NCI-H510A (cell line): ENCODE measurements at regions not wholly inside any gene's neighbourhood (a gene's known extent, or its start where the extent isn't known, plus 50 kb on each side); places are given as distances from the start of the nearest gene placed in this dataset.
"Not testable (repeated sequence)": the region's sequence is repeated elsewhere in the genome, so short reads cannot be mapped to it uniquely, and the experiment has no call there.

ENCODE experiments used
- DNase-seq: peaks from one replicate; lab custom pipeline; 2025; lab: John Stamatoyannopoulos, UW

DNA sequence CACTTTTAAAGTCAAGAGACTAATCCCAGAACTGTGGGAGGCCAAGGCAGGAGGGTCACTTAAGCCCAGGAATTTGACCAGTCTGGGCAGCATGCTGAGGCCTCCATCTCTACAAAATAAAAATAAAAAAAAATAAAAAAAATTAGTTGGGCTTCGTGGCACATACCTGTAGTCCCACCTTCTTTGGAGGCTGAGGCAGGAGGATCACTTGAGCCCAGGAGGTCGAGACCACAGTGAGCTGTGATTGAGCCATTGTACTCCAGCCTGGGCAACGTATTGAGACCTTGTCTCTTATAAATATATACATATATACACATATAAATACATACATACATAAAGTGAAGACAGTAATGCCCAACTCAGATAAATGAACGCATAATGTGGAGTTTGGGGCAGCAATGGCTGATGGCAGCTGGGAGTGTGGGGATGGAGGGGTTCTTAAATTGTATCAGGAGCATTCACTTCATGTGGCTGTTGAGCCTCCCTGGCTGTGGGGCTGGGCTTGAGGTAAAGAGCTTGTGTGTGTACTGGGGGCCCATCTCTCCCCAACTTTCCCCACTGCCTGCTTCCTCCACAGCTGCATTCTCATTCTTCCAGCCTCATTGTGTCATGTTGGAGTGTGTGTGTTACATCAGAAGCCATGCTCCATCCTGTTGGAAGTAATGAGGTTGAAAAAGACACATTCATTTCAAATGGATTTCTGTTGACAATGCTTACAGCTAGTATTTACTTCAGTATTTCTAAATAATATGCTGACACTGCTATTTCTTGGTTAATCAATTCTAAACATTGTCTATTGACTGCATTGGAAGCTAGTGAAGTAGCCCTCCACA is 96.5 kb upstream of the HS6ST1 start:
- no peak for DNase-seq

DNA sequence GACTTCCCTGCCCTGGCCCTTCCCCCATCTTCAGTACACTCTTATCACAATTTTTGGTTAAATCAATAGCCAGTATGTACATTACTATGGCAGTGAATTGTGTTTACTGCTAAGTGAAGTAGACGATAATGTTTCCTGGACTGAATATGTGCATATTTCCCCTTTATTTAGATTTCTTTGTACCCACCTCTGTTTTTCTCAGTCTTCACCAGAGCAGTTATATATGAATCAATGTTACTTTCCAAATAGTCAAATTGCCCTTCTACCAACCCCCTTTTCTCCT is 97.1 kb upstream of the HS6ST1 start:
- DNase-seq, result no peak

DNA sequence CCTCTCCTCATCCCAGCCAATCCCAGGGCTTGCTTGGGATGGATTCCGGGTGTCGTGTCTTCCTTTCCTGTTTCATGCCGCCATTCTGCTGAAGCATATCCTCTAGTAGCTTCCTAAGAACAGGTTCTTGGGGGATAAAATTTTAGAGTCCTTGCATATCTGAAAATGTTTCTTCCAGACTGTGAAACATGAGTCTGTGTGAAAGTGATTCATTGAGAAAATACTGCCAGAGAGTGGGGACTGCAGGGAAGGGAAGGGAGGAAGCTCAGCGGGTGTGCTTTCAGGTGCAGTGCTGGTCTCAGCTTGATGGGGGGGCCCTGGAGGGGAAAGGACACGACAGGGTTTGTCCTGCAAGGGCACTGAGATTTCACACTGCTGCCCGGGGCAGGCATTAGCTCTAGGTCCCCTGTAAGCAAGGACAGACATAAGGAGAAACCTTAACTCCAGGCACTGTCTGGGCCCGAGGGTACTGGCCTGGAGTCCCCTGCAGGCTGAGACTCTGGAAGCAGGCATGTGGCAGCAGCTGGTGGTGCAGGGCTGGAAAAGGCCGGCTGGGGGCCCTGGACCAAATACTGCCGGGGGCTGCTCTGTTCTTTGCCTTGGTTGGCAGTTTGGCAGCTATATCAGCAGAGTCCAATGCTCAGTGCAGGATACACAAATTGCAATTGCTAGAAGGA is 97.6 kb upstream of the HS6ST1 start:
- no peak for DNase-seq

DNA sequence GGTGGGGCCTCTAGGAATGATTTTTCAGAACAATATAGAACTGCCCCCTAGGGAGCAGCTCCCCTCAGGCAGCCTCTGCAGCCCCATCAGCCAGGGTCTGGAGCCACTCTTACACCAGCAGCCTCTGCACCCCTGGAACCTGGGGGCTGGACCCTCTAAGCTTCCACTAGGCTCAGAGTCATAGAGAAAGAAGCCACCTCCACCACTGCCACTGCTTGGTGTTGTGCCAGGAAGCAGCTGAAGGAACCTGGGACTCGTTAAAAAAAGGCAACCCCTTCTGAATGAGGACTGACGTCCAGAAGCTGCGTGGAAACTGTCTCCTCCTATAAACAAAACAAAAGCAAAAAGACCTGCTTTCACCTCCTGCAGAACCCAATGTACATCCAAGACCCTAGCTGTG is 98.1 kb upstream of the HS6ST1 start:
- DNase-seq, result no peak

DNA sequence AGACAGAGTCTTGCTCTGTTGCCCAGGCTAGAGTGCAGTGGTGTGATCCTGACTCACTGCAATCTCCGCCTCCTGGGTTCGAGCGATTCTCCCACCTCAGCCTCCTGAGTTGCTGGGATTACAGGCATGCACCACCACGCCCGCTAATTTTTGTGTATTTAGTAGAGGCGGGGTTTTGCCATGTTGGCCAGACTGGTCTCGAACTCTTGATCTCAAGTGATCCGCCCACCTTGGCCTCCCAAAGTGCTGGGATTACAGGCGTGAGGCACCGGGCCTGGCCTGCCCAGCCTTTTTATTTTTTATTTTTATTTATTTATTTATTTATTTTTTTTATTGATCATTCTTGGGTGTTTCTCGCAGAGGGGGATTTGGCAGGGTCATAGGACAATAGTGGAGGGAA is 98.6 kb upstream of the HS6ST1 start:
- not testable (repeated sequence) for DNase-seq

DNA sequence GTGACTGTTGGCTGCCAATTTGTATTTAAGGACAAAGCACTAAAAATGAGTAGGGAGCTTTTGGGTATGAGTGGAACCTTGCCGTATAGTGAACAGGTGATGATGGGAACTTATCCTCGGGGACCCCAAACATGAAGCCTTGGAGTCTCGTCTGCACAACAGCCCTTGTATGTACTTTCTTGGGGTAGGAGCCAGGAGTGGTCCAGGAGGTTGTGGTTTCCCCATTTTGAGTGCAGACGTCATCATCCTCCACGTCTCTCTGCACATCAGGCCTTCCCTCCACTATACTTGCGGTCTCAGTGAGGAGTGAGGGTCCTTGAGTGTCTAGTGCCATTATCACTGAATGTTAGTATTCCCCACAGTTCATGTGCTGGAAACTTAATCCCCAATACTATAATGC is 101.5 kb upstream of the HS6ST1 start:
- no peak for DNase-seq

DNA sequence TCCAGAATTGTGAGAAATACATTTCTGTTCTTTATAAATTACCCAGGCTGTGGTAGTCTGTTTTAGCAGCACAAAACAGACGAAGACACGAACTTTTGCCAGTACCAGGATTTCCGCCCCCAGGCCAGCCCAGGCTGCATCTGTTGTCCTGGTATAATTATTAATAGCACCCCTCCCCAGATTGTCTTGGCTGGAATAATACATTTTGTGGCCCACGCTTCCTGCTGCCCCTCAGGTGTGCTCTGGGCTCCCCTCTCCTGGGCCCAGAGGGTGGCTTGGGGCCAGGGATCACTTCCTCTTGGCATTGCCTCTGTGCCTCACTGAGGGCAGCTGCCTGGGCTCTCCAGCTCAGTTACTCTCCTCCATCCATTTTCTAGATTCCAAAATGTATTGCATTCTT is 102.1 kb upstream of the HS6ST1 start:
- no peak for DNase-seq

DNA sequence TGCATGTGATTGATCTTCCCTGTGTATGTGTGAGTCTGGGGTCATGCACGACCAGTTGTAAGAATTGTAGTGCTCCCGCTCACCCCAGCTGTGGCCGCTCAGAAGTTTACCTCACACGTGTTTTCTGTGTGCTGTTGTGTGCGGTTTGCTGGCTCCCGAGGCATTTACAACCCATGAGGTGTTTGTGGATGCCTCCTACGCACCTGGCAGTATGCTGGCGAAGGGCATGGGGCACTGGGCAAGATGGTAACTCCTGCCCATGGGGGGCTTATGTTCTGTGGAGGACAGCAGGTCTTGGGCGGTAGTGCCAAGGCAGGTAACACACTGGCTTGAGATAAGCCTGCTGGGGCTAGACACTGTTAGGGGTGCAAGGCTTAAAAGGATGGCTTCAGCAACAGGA is 102.6 kb upstream of the HS6ST1 start:
- DNase-seq, result no peak

DNA sequence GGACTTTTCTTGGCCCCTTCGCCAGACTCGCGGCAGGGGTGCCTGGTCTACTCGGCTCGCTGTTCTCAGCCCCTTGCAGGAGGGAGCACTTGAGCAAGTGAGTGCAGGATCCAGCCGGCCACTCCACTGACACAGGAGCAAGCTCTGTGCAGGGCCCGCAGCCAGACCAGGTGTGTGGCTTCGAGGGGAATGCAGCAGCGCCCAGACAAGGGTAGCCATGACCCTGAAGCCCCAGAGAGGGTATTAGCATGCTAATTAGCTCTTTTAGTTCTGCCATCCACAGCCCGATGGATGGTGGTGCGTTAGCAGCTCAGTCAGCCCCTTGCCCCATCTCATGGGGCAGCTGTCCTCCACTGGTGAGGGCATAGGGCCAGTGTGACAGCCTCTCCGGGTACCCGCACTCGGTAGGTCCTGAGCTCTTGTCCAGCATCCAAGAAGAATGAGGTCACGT is 103.2 kb upstream of the HS6ST1 start:
- DNase-seq, result no peak

DNA sequence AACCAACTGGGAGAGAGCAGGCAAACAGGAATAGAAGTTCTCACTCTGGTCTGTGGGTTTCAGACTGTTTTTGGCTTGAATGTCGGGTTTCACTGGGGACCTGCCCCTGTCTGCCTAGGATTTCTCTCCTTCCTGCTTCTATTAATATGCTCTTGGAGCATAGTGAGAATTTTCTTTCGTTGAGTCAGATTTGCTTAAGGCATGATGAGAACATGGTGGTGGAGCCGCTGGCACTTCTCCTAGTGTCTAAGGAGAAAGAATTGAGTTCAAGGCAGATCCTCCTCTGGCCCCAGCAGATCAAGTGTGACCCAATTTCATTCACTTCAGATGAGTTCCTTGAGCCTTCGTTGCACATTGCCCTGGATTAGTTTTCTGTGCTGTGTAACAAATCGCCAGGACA is 103.9 kb upstream of the HS6ST1 start:
- DNase-seq, result no peak

DNA sequence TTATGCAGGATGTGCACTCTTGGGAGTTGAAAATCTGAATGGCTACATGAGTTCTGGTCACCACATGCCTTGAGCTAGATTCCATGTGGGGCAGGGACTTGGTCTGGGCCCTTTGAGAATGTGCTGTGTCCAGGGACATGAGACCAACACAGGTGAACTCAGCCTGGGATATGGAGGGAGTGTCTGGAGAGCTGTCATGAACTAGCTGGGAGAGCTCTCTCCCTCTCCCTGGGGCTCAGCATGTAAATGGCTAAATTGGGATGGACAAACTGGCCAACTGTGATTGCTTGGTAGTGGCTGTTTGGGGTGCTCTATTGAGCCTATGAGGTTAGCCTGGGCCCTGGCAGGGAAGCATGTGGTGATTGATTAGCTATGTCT is 105.1 kb upstream of the HS6ST1 start:
- no peak for DNase-seq

DNA sequence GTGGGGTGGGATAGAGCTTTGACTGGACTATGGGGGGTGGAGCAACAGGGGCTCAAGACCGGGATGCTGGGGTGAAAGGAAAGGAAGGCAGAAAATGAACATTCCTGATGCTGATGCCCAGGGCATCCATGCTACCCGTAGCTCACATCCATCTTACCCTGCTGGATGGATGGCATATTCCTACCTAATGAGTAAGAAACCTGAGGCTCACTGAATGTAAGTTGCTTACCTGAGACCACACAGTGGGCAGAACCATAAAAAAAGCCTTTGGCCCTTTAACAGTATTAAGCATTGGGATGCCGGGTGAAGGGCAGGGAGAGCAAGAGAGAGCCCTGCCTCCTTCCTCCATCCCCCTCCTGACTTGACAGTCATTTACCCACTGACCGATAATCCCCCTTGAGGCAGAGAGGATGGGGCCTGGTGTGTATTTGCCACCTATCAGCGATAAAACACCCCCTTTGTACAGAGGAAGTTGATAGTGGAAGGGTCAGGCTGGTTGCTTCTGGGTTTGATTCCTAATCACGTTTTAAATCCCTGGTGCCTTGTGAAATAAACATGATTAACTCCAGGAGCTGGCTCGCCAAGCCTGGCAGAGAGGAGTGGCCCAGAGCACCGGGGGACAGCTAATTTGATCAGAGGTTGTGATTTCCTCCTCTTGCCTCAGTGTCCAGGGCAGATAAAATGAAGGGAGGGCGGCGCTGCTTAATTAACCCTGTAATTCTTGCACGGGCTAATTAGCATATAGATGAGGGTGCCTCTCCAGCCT is 105.9 kb upstream of the HS6ST1 start:
- DNase-seq, result no peak

DNA sequence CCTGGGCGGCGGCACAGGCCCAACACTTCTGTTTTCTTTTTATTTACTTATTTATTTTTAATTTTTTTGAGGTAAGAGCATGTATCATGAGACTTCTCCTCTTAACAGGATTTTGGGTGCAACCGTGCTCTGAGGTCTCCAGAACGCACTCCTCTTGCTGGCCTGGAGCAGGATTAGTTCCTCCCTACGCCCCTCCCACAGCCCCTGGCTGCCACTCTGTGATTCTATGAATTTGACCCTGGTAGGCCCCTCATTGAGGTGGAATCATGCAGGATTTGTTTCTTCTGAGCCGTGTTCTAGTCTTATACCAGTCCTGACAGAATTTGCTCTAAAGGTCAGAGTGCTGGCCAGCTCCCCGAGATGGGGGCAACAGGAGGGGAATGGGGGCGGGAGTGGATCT is 106.5 kb upstream of the HS6ST1 start:
- no peak for DNase-seq

DNA sequence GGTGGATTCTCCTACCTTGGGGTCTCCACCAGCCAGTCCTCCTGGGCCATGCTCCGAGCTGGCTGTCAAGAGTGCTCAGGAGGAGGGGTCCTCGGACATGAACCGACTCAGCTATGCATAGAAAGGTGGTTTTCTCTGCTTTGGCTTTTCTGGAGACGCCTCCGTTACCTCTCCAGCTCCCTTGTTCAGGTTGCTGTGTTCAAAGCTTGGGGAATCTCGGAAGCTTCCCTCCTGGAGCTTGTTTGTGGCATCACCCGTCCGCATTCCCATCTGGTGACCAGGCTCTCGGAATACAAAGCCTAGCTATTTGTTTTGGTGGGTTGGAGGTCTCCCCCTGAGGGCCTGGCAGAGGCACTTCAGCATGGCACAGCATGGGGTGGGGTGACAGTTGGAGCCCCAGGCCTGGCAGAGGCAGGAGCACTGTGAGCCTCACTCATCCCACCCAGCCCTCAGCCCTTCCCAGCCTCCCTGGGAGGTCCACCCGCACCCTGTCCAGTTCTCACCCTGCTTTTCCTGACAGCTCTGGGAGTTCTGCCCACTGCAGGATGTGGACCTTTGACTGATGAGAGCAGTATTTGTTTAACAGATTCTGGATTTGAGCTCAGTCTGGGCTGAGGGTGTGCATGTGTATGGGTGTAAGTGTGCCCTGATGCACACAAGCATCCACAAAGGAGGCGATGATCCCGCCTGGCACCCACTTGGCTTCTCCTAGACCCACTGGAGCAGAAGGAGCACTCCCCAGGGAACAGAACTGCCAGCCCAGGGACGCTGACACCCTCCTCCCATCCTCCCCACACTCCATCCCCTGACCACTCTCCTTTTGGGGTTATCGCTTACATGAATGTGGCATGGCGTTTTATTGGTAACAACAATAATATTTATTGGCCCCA is 107.3 kb upstream of the HS6ST1 start:
- DNase-seq, result no peak

DNA sequence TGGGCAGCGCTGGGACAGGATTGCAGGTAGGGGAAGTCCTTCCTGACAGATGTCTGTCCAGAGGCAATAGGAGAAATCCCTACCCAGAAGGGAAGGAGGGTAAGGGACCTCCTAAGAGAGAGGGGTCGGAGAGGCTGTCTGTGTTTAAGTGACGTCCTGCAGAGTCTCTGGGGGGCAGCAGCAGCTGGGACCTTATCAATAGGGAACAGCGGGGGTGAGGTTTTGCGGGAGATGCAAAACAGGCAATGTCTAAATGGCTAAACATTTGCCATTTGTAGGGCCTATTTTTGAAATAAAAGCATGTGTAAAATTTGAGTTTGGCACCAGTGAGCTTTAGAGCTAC is 108.7 kb upstream of the HS6ST1 start:
- no peak for DNase-seq

DNA sequence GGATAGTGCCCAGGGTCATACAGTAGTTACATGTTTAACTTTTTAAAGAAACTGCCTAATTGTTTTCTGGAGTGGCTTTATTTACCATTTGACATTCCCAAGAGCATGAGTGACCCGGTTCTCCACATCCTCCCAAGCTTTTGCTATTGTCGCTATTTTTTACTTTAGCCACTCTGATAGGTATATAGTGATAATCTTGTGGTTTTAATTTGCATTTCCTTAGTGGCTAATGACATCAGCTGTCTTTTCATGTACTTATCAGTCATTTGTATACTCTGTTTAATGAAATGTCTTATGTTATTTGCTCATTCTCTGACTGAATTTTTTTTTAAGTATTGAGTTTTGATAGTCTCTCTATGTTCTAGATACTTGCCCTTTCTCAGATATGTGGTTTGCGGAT is 109.7 kb upstream of the HS6ST1 start:
- DNase-seq, result no peak

DNA sequence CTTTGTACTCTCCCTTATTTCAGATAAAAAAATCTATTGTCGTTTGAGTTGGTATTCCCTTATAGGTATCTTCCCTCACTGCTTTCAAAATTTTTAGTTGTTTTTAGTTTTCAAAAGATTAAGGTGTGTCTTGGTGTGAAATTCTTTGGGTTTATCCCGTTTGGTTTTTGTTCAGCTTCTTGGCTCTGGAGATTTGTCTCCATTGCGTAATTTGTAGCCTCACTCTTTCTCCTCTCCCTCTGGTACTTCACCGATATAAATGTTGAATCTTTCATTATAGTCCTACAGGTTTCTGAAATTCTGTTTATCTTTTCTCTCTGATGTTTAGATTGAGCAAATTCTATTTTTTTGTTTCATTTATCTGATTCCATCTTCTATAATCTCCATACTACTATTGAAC is 113.8 kb upstream of the HS6ST1 start:
- no peak for DNase-seq

DNA sequence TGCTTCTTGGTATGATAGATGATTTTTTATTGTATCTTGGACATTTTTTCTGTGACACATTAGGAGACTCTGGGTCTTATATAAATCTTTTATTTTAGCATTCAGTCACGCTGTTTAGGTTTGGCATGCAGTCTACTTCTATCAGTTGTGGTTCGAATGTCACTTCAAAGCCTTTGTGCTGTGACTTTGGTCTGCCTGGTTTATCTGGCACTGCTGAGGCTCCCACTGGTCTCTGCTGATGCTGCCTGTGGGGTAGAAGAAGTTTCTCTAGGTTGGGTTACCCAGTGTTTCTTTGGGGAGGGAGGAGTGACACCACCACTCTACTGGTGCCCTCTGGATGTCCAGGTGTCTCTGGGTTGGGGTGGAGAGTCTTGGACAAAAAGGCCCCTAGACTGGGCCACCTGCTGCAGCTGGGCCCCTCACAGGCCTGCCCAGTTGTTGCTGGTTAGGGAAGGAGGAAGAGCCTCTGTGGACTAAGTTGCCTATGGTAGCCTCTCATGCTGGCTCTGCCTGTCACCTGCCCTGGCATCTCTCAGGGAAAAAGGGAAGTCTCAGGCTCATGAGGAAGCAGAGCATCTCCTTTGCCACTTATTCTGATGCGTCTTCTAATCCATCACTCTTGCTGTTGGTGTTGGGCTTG is 115.4 kb upstream of the HS6ST1 start:
- DNase-seq, result no peak

DNA sequence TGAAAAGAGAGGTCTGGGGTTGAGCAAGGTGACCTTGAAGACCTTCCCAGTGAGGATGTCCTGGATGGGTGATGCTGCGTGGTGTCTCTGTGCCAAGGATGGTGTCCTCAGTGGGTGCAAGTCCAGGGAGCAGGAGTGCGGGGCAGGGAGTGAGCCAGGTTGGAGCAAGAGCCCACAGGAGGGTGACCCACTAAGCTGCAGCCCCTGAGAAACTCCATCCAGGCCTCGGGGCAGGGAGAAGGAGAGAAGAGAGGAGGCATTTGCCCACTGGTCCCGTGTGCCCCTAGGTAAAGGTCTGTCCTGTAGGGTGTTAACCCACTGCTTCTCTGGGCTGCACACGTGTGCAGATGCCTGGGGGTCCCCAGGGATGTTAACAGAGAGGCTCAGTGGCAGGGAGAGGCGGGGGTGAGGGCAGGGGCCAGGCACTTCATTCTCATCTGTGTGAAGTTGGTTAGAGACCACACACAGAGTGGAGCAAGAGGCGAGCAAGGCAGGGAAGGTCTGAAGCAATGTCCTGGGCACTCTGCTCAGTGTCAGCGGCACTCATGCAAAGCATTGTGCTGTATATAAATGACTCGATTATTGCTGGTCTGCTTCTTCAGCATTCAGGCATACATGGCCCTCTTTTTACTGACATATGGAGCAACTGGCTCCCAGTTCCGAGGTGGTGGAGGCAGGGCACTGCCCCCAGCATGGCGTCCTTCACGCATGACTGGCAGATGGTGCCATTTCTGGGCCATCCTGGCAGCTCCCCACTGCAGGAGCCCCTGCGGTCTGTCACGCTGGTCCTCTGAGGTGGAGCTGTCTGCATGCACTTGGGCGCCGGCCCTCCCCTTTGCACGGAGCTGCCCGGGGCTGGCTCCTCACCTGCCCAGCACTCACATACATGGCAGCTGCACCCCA is 117.2 kb upstream of the HS6ST1 start:
- no peak for DNase-seq

DNA sequence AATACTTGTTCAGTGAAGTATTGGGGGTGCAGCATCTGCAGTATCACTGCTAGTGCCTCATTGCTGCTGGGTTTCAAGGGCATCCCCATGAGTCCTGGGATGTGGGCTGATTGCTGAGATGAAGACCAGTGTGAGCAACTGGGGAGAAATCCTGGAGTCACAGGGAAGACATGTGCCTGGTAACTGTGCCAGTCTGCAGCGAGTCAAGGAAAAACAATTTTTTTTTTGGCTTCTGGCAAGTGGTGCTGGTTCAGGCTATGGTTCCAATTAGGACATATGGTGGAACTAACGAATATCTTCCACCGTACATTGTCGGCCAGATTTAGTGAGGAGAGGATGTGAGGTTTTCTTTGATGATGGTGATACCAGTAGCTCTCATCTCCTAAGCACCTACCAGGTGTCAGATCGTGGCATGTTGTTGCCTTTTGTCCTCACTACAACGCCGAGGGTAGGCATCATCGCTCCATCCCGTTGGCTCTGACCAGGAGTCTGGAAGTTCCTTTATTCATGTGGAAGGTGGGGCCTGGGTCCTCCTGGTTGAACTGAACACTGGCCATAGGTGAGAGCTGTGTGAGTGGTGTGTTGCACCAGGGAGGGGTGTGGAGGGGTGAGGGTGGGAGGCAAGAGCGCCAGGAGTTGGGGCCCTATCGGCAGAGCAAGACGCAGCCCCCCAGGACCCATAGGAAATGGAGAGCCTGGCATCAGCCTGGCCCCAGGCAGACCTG is 118.0 kb upstream of the HS6ST1 start:
- DNase-seq, result no peak
